ENCODE measurements at regions not wholly inside any gene's neighbourhood (a gene's known extent, or its start where the extent isn't known, plus 50 kb on each side); places are given as distances from the start of the nearest gene placed in this dataset.

DNA sequence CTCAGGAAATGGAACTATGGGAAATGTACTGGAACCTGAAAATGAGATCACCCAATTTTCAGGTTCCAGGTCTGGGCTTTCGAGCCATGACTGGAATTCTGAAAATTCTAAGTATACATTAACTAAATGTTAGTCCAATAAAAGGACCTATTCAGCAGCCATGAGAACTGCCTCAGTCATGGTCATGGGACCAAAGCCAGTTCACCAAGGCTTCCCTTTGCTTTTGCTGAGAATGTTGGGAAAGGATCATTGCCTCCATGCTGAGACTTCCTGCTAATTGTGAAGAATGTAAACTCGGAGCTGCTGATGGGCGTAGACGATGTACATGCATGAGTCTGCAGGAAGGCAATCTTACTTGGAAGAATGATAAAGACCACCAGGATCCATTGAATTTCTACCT is 624.4 kb upstream of the SOX11 start:
- TF ChIP-seq, protein P1, sequence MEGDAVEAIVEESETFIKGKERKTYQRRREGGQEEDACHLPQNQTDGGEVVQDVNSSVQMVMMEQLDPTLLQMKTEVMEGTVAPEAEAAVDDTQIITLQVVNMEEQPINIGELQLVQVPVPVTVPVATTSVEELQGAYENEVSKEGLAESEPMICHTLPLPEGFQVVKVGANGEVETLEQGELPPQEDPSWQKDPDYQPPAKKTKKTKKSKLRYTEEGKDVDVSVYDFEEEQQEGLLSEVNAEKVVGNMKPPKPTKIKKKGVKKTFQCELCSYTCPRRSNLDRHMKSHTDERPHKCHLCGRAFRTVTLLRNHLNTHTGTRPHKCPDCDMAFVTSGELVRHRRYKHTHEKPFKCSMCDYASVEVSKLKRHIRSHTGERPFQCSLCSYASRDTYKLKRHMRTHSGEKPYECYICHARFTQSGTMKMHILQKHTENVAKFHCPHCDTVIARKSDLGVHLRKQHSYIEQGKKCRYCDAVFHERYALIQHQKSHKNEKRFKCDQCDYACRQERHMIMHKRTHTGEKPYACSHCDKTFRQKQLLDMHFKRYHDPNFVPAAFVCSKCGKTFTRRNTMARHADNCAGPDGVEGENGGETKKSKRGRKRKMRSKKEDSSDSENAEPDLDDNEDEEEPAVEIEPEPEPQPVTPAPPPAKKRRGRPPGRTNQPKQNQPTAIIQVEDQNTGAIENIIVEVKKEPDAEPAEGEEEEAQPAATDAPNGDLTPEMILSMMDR (IDR thresholded peaks at IDR 0.05; ENCODE audit: low read depth, low read length, poor library complexity, severe bottlenecking) = no peak
- TF ChIP-seq EZH2phosphoT487 (IDR thresholded peaks at IDR 0.05; ENCODE audit: borderline replicate concordance, low read length) = no peak
